Heart left ventricle (tissue), 16 donors: ENCODE measurements at regions not wholly inside any gene's neighbourhood (a gene's known extent, or its start where the extent isn't known, plus 50 kb on each side); places are given as distances from the start of the nearest gene placed in this dataset.

Experiments
- ATAC-seq, 4 donors: fragments of 200-7000 bp; cut with Tn5 transposase; one replicate each; pipeline ENCODE4 v1.9.1; 2020 to 2022; ENCODE audit warnings: moderate library complexity in 4 of 4, mild to moderate bottlenecking in 3 of 4, moderate number of reproducible peaks in 1 of 4
- DNase-seq, 5 donors: peaks; one replicate each; pipeline ENCODE4 v3.0.0-alpha.2; 2020
- H3K27ac ChIP-seq, 12 donors: fragments of 200-600 bp; sonication (generic) in 4 of 12; one replicate each; pipeline versions ENCODE4 v1.5.0 to v1.8.0; 2016 to 2022; ENCODE audit warnings: mild to moderate bottlenecking in 2 of 12
- H3K27me3 ChIP-seq, 9 donors: fragments of 200-600 bp; sonication (generic) in 2 of 9; one replicate each; pipeline versions ENCODE4 v1.5.1 to v1.8.0; 2016 to 2022; ENCODE audit warnings: mild to moderate bottlenecking in 3 of 9
- H3K36me3 ChIP-seq, 9 donors: fragments of 200-600 bp; sonication (generic) in 2 of 9; one replicate each; pipeline versions ENCODE4 v1.5.0 to v1.8.0; 2018 to 2022; ENCODE audit warnings: mild to moderate bottlenecking in 2 of 9
- H3K4me1 ChIP-seq, 12 donors: fragments of 200-600 bp; sonication (generic) in 4 of 12; one replicate each; pipeline versions ENCODE4 v1.5.0 to v1.8.0; 2016 to 2022; ENCODE audit warnings: mild to moderate bottlenecking in 3 of 12
- H3K4me3 ChIP-seq, 12 donors: fragments of 200-600 bp; sonication (generic) in 4 of 12; one replicate each; pipeline versions ENCODE4 v1.5.0 to v1.8.0; 2017 to 2022; ENCODE audit warnings: mild to moderate bottlenecking in 9 of 12, moderate library complexity in 4 of 12
- H3K9me3 ChIP-seq, 12 donors: fragments of 200-600 bp; sonication (generic) in 4 of 12; one replicate each; pipeline versions ENCODE4 v1.5.0 to v1.8.0; 2016 to 2022; ENCODE audit warnings: mild to moderate bottlenecking in 1 of 12
- POLR2A ChIP-seq, 2 donors: fragments of 450-650 bp; IDR thresholded peaks; one replicate each; pipeline ENCODE4 v1.6.1; 2017; ENCODE audit warnings: antibody characterized with exemption in 2 of 2, mild to moderate bottlenecking in 2 of 2, moderate library complexity in 2 of 2
- WGBS, 4 donors: extraction: QIAGEN DNeasy Blood & Tissue Kit in 2 of 4; methylation state at CpG; one replicate each; pipeline versions ENCODE4 v1.1.5 to v1.1.7; 2013 to 2018; 5-methylcytosine and 5-hydroxymethylcytosine counted together
- intact Hi-C, 10 donors: fragments of 100-400 bp; cut with DNase I; formaldehyde crosslinking; loops; one replicate each; pipeline versions ENCODE4 v1.11.1 to v1.14.2; 2022
- TF ChIP-seq, protein P1 (sequence below), 12 donors: fragments of 200-600 bp; sonication (generic) in 4 of 12; IDR thresholded peaks; one replicate each; pipeline versions ENCODE4 v1.5.0 to v1.8.0; 2018 to 2022; ENCODE audit warnings: antibody characterized with exemption in 12 of 12, mild to moderate bottlenecking in 5 of 12
- donor health status: ischemic (EF 13 %, LVEDD 7.1; RV severe dilation, severe dysfunction).
- donor health status: healthy with polysubstance abuse.
- donor health status: DM: no; HTN: yes; CAD: no.
- donor health status: DM: no; HTN: no; CAD: no.
- donor health status: ischemic (EF 25% LVEDD 6.9; RV normal size, moderate dysfunction).
- donor health status: ischemic (EF 25% LVEDD 5.7; RV mildly dilated, moderate dysfunction).
- donor health status: healthy.
- donor health status: DM: yes; HTN: yes; CAD: no.
- donor health status: ischemic (EF 35%, LVEDD 5.7; RV mildly dilated, moderate dysfunction).
- donor health status: nonischemic (EF 11% LVEDD 7.7; RV severe dilation, severe dysfunction).
- donor health status: DM: yes; HTN: yes; CAD: no.
- donor health status: PGD.
- donor health status: ischemic (EF 29% LVEDD 5.4; RV normal size, mild dysfunction).
- donor health status: nonischemic (EF 23%, LVEDD 6.1; RV moderate dilation, normal function).

DNA sequence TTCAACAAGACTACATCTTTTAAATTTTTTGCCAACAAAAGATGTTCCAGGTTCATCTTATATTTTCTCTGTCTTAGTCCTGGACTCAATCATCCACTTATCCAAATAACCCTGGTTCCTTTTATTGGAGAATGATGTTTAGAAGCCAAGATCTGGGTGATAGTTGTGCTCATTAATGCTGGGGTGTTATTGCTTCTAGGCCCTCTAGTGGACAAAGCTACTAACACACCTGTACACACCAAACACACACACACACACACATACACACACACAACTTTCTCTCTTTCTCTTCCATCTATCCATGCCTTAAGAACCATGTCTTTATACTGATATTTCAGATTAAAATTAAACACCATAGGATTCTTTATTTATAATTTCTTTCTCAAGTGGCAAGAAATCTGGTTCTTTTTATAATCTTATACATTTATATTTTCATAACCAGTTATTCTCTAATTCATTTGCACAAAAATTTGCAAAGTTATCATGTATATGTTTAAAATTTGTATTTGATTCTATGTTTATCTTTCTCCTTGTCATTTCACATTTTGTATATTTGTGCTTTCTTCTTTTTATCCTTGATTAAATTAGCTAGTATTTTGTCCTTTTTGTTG lies 179.1 kb upstream of the SMIM23 start:
- H3K9me3 ChIP-seq = peaks cover 0 to 24% (median 0%) of the 10 kb centered on the region in 12 donors
- TF ChIP-seq POLR2A (IDR thresholded peaks at IDR 0.05) = no peak
- TF ChIP-seq, protein P1, sequence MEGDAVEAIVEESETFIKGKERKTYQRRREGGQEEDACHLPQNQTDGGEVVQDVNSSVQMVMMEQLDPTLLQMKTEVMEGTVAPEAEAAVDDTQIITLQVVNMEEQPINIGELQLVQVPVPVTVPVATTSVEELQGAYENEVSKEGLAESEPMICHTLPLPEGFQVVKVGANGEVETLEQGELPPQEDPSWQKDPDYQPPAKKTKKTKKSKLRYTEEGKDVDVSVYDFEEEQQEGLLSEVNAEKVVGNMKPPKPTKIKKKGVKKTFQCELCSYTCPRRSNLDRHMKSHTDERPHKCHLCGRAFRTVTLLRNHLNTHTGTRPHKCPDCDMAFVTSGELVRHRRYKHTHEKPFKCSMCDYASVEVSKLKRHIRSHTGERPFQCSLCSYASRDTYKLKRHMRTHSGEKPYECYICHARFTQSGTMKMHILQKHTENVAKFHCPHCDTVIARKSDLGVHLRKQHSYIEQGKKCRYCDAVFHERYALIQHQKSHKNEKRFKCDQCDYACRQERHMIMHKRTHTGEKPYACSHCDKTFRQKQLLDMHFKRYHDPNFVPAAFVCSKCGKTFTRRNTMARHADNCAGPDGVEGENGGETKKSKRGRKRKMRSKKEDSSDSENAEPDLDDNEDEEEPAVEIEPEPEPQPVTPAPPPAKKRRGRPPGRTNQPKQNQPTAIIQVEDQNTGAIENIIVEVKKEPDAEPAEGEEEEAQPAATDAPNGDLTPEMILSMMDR (IDR thresholded peaks at IDR 0.05) = peak in 6 of 12 donors; percentile 6 to 39 (median 20)
- H3K4me1 ChIP-seq = peaks cover 0 to under 1% (median 0%) of the 10 kb centered on the region in 12 donors
- H3K4me3 ChIP-seq = no peak overlapping the region
- intact Hi-C loops = no loop called here
- H3K27ac ChIP-seq = no peak overlapping the region
- no peak for ATAC-seq
- DNase-seq = no peak
- H3K27me3 ChIP-seq = no peaks in the 10 kb centered on the region
- H3K36me3 ChIP-seq = no peaks in the 10 kb centered on the region

DNA sequence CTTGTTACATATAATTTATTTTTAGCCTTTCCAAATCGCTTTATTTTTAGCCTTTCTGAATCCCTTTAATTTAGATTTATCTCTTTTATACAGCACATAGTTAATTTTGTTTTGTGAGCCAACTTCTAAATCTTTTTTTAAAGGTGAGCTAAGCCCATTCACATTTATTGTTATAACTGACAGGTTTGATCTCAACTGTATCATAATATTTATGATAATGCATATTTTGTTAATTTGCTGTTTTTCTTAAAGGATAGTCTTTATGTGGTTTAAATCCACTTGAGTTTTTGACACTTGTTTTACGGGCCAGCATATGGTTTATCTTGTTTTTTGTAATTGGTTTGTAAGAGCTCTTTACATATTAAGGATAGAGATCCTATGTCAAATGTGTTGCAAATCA lies 177.8 kb upstream of the SMIM23 start:
- Histone ChIP-seq H3K9me3 (peaks cover 0 to 24% (median 0%) of the 10 kb centered on the region in 12 donors), H3K36me3 (no peaks in the 10 kb centered on the region), H3K4me1 (no peaks in the 10 kb centered on the region), H3K27me3 (no peaks in the 10 kb centered on the region), H3K27ac (no peak overlapping the region), H3K4me3 (no peak overlapping the region)
- TF ChIP-seq POLR2A (IDR thresholded peaks at IDR 0.05) = no peak
- TF ChIP-seq, protein P1 (IDR thresholded peaks at IDR 0.05) = no peak
- WGBS, 4 donors = 90 to 93% (median 92%) methylated on average over 2 of the region's 2 CpGs
- DNase-seq (no peak), ATAC-seq (no peak)
- intact Hi-C loops = no loop called here

GRCh38 chr5:171609806-171610452 lies 175.7 kb upstream of the SMIM23 start:
- peaks cover 0 to 24% (median 0%) of the 10 kb centered on the region in 12 donors for H3K9me3 ChIP-seq
- no peak overlapping the region for H3K4me3 ChIP-seq
- ATAC-seq = no peak
- peaks cover 0 to 3% (median 0%) of the 10 kb centered on the region in 9 donors for H3K27me3 ChIP-seq
- H3K27ac ChIP-seq = no peak overlapping the region
- intact Hi-C loops = no loop called here
- H3K4me1 ChIP-seq = no peaks in the 10 kb centered on the region
- WGBS, 4 donors = 68 to 75% (median 70%) methylated on average over 3 of the region's 3 CpGs
- DNase-seq = no peak
- H3K36me3 ChIP-seq = no peaks in the 10 kb centered on the region
- TF ChIP-seq, protein P1 (IDR thresholded peaks at IDR 0.05) = no peak
- no peak for TF ChIP-seq POLR2A (IDR thresholded peaks at IDR 0.05)

DNA sequence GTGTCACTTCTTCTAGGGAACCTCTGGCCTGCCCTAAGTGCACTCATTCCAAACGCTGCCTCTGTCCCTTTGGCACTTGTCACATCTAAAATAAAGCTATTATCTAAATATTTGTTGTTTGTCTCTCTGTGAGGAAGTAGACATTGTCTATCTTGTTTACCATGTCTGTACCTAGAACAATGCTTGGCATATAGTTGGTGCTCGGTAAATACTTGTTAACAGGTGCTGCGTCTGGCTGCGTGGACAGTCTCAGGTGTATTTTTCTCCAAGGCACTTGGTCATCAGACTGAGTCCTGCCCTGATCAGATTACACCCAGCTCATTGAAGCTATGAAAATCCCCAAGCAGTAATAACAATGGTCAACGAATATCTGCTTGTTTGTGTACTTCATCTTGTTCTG lies 174.9 kb upstream of the SMIM23 start:
- peaks cover 0 to 6% (median 0%) of the 10 kb centered on the region in 12 donors for H3K4me1 ChIP-seq
- H3K27me3 ChIP-seq = peaks cover 0 to 4% (median 0%) of the 10 kb centered on the region in 9 donors
- TF ChIP-seq, protein P1 (IDR thresholded peaks at IDR 0.05) = no peak
- no peak for TF ChIP-seq POLR2A (IDR thresholded peaks at IDR 0.05)
- ATAC-seq (no peak), DNase-seq (no peak)
- no peaks in the 10 kb centered on the region for H3K36me3 ChIP-seq
- intact Hi-C loops = no loop called here
- H3K27ac ChIP-seq = no peak overlapping the region
- no peak overlapping the region for H3K4me3 ChIP-seq
- peaks cover 0 to 24% (median 0%) of the 10 kb centered on the region in 12 donors for H3K9me3 ChIP-seq
- WGBS, 4 donors = 69 to 92% (median 77%) methylated on average over 5 of the region's 5 CpGs
